ENCODE measurements at regions not wholly inside any gene's neighbourhood (a gene's known extent, or its start where the extent isn't known, plus 50 kb on each side); places are given as distances from the start of the nearest gene placed in this dataset.

DNA sequence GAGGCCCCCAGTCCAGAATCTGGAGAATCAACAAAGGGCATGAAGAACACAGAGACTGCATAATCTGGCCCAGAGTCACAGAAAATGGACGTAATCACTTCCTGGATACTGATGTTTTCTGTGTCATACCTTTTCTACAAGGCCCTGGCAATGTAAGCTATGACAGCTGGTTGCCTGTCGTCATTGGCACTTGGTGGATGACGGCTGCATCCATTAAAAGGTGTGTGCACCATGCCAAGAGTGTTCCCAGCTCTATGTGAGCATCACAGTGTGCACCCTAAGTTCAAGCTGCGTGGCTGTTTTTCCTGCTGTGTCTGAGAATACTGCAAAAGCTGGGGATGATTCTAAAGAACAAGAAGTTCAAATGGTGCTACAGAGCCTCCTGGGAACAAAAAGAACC, 275.2 kb upstream of the CNR1 start:
- no peak for TF ChIP-seq EZH2phosphoT487 (IDR thresholded peaks at IDR 0.05; ENCODE audit: low read depth, severe bottlenecking, unreplicated experiment)
- TF ChIP-seq CTCF (IDR thresholded peaks at IDR 0.05; ENCODE audit: poor library complexity), result no peak
- no peak for TF ChIP-seq EZH2 (IDR thresholded peaks at IDR 0.05; ENCODE audit: borderline replicate concordance)
